Left renal pelvis (tissue), 4 donors: ENCODE measurements at regions not wholly inside any gene's neighbourhood (a gene's known extent, or its start where the extent isn't known, plus 50 kb on each side); places are given as distances from the start of the nearest gene placed in this dataset.
"Not testable (repeated sequence)": the region's sequence is repeated elsewhere in the genome, so short reads cannot be mapped to it uniquely, and the experiment has no call there.

Source experiments
- DNase-seq, 4 donors: peaks; one replicate each; pipeline ENCODE4 v3.0.0-alpha.2; 2013; ENCODE audit warnings: low read depth in 4 of 4, low spot score in 3 of 4

- DNase-seq: no peak
These were observed 180.2 kb upstream of the TSC22D1 start for GRCh38 chr13:44756276-44756810.

- no peak for DNase-seq
These were observed 179.7 kb upstream of the TSC22D1 start for GRCh38 chr13:44755872-44756271.

GRCh38 chr13:44752164-44752563 lies 176.0 kb upstream of the TSC22D1 start:
- DNase-seq: no peak

GRCh38 chr13:44750630-44751029 lies 174.5 kb upstream of the TSC22D1 start:
- no peak for DNase-seq

GRCh38 chr13:44749906-44750305 lies 173.8 kb upstream of the TSC22D1 start:
- no peak for DNase-seq

GRCh38 chr13:44748439-44748838 lies 172.3 kb upstream of the TSC22D1 start:
- DNase-seq: no peak

- DNase-seq: no peak
These were observed 171.0 kb upstream of the TSC22D1 start for GRCh38 chr13:44747179-44747578.

- DNase-seq: no peak
These were observed 170.6 kb upstream of the TSC22D1 start for GRCh38 chr13:44746690-44747089.

GRCh38 chr13:44744880-44745633 lies 168.9 kb upstream of the TSC22D1 start:
- DNase-seq: no peak

- DNase-seq: no peak
These were observed 163.4 kb upstream of the TSC22D1 start for GRCh38 chr13:44739539-44739938.

GRCh38 chr13:44739120-44739519 lies 163.0 kb upstream of the TSC22D1 start:
- no peak for DNase-seq

GRCh38 chr13:44738463-44738862 lies 162.3 kb upstream of the TSC22D1 start:
- no peak for DNase-seq

GRCh38 chr13:44735806-44736205 lies 159.7 kb upstream of the TSC22D1 start:
- DNase-seq: no peak

GRCh38 chr13:44734201-44734707 lies 158.1 kb upstream of the TSC22D1 start:
- no peak for DNase-seq

GRCh38 chr13:44732503-44733098 lies 156.5 kb upstream of the TSC22D1 start:
- no peak for DNase-seq

GRCh38 chr13:44730851-44731250 lies 154.7 kb upstream of the TSC22D1 start:
- no peak for DNase-seq

- DNase-seq: no peak
These were observed 154.0 kb upstream of the TSC22D1 start for GRCh38 chr13:44730099-44730498.

GRCh38 chr13:44727591-44727990 lies 151.5 kb upstream of the TSC22D1 start:
- DNase-seq: not testable (repeated sequence)

GRCh38 chr13:44726778-44727177 lies 150.6 kb upstream of the TSC22D1 start:
- DNase-seq: no peak

- DNase-seq: no peak
These were observed 150.1 kb upstream of the TSC22D1 start for GRCh38 chr13:44726214-44726613.

- no peak for DNase-seq
These were observed 143.9 kb upstream of the TSC22D1 start for GRCh38 chr13:44719857-44720671.
